H1 (cell line): ENCODE measurements at regions not wholly inside any gene's neighbourhood (a gene's known extent, or its start where the extent isn't known, plus 50 kb on each side); places are given as distances from the start of the nearest gene placed in this dataset.

ENCODE experiments used
- CTCF ChIA-PET: fragments of 300-600 bp; sonication (Branson Sonifier 250); formaldehyde crosslinking; loops from one replicate; lab custom pipeline; 2021; ENCODE audit not compliant: partially characterized antibody; lab: Charles Lee
- POLR2A ChIA-PET: fragments of 300-600 bp; sonication (Branson Sonifier 250); formaldehyde crosslinking; loops from one replicate; lab custom pipeline; 2021; ENCODE audit warnings: inconsistent platforms; ENCODE audit not compliant: partially characterized antibody; lab: Charles Lee
- DNase-seq, 2 experiments: peaks; one replicate each; pipeline versions ENCODE4 v3.0.0 to v3.0.0-alpha.2; 2010 to 2022; ENCODE audit warnings: low spot score in 2 of 2, low read depth in 1 of 2, mixed read lengths in 1 of 2
- FAIRE-seq: peaks from 2 replicates; lab custom pipeline; 2011; peaks lifted over from hg19 to GRCh38; lab: Jason Lieb, UNC
- H2AFZ ChIP-seq: 2 replicates; pipeline ENCODE4 v1.8.1; 2012; ENCODE audit warnings: low read length, inconsistent platforms
- H2AK5ac ChIP-seq: 2 replicates; pipeline ENCODE4 v1.6.1; 2013; ENCODE audit warnings: low read depth, low read length
- H2BK120ac ChIP-seq: replicated peaks from 2 replicates; pipeline ENCODE3; 2013; ENCODE audit warnings: low read depth, low read length, inconsistent platforms
- H2BK12ac ChIP-seq: 2 replicates; pipeline ENCODE4 v1.6.1; 2013; ENCODE audit warnings: low read depth, low read length
- H2BK15ac ChIP-seq: 2 replicates; pipeline ENCODE4 v1.6.1; 2013; ENCODE audit warnings: low read length
- H2BK20ac ChIP-seq: 2 replicates; pipeline ENCODE4 v1.6.1; 2013; ENCODE audit warnings: low read length
- H2BK5ac ChIP-seq: 2 replicates; pipeline ENCODE4 v1.6.1; 2013; ENCODE audit warnings: low read depth, low read length
- H3K14ac ChIP-seq: 2 replicates; pipeline ENCODE4 v1.6.1; 2013; ENCODE audit warnings: inconsistent platforms; ENCODE audit not compliant: insufficient read length
- H3K18ac ChIP-seq: 2 replicates; pipeline ENCODE4 v1.6.1; 2013; ENCODE audit warnings: low read length; ENCODE audit errors: extremely low read depth
- H3K23ac ChIP-seq: 2 replicates; pipeline ENCODE4 v1.6.1; 2013; ENCODE audit warnings: inconsistent platforms; ENCODE audit not compliant: insufficient read length
- H3K23me2 ChIP-seq: 2 replicates; pipeline ENCODE4 v1.6.1; 2013; ENCODE audit warnings: low read depth, low read length
- H3K27ac ChIP-seq: 2 replicates; pipeline ENCODE4 v1.6.1; 2011; ENCODE audit warnings: low read depth, low read length, inconsistent platforms
- H3K27me3 ChIP-seq, 4 experiments: replicated peaks in 1 of 4; 1 replicate in 1 of 4; 2 replicates in 3 of 4; pipeline versions ENCODE4 v1.6.1 to v1.8.1; 2011 to 2013; ENCODE audit warnings: low read length in 3 of 4, mild to moderate bottlenecking in 3 of 4, inconsistent platforms in 2 of 4, mixed read lengths in 2 of 4, moderate library complexity in 1 of 4; ENCODE audit not compliant: control insufficient read depth in 3 of 4, insufficient read depth in 3 of 4; ENCODE audit errors: extremely low read depth in 1 of 4
- H3K36me3 ChIP-seq, 4 experiments: 2 replicates each; pipeline versions ENCODE4 v1.6.1 to v1.8.1; 2011 to 2013; ENCODE audit warnings: mild to moderate bottlenecking in 4 of 4, low read length in 3 of 4, moderate library complexity in 2 of 4, control low read depth in 1 of 4, inconsistent platforms in 1 of 4; ENCODE audit not compliant: insufficient read depth in 4 of 4, control insufficient read depth in 2 of 4
- H3K4ac ChIP-seq: replicated peaks from 2 replicates; pipeline ENCODE3; 2013; ENCODE audit warnings: low read length, low read depth, mixed read lengths, inconsistent platforms; ENCODE audit not compliant: insufficient read length
- H3K4me1 ChIP-seq, 4 experiments: replicated peaks in 1 of 4; 1 replicate in 1 of 4; 2 replicates in 3 of 4; pipeline versions ENCODE4 v1.6.1 to v1.8.1; 2011 to 2013; ENCODE audit warnings: low read length in 3 of 4, inconsistent platforms in 2 of 4, mixed read lengths in 1 of 4; ENCODE audit not compliant: insufficient read depth in 4 of 4, control insufficient read depth in 3 of 4
- H3K4me2 ChIP-seq, 2 experiments: 2 replicates each; pipeline versions ENCODE4 v1.6.1 to v1.8.1; 2011 to 2013; ENCODE audit warnings: low read depth in 2 of 2, low read length in 2 of 2, control low read depth in 1 of 2, inconsistent platforms in 1 of 2, mild to moderate bottlenecking in 1 of 2; ENCODE audit not compliant: insufficient read depth in 1 of 2
- H3K4me3 ChIP-seq, 4 experiments: fragments of 200-600, 300-600 bp in 1 of 4; sonication (generic), shearing (Covaris generic), sonication (Bioruptor Twin) in 1 of 4; 2 replicates each; pipeline versions ENCODE4 v1.5.1 to v1.8.1; 2011 to 2016; ENCODE audit warnings: low read length in 4 of 4, low read depth in 3 of 4, control low read depth in 2 of 4, inconsistent platforms in 2 of 4, mild to moderate bottlenecking in 2 of 4, mixed read lengths in 1 of 4, moderate library complexity in 1 of 4; ENCODE audit not compliant: insufficient read depth in 2 of 4; ENCODE audit errors: extremely low read depth in 1 of 4
- H3K56ac ChIP-seq: replicated peaks from 2 replicates; pipeline ENCODE3; 2013; ENCODE audit warnings: low read depth, mild to moderate bottlenecking, mixed read lengths, low read length, inconsistent platforms; ENCODE audit not compliant: insufficient read length
- H3K79me1 ChIP-seq: 2 replicates; pipeline ENCODE4 v1.6.1; 2013; ENCODE audit warnings: low read depth, low read length, control low read depth
- H3K79me2 ChIP-seq, 2 experiments: 2 replicates each; pipeline versions ENCODE4 v1.6.1 to v1.8.1; 2012 to 2013; ENCODE audit warnings: low read length in 2 of 2, mild to moderate bottlenecking in 2 of 2, inconsistent platforms in 1 of 2; ENCODE audit not compliant: insufficient read depth in 2 of 2, control insufficient read depth in 1 of 2
- H3K9ac ChIP-seq, 4 experiments: replicated peaks in 1 of 4; 1 replicate in 1 of 4; 2 replicates in 3 of 4; pipeline versions ENCODE4 v1.6.1 to v1.8.1; 2011 to 2013; ENCODE audit warnings: low read depth in 3 of 4, low read length in 3 of 4, control low read depth in 2 of 4, mild to moderate bottlenecking in 2 of 4, moderate library complexity in 2 of 4, inconsistent platforms in 1 of 4; ENCODE audit errors: extremely low read depth in 1 of 4
- H3K9me3 ChIP-seq, 2 experiments: 2 replicates each; pipeline versions ENCODE4 v1.6.1 to v1.8.1; 2012 to 2013; ENCODE audit warnings: mild to moderate bottlenecking in 2 of 2, moderate library complexity in 2 of 2, control low read depth in 1 of 2, inconsistent platforms in 1 of 2, low read depth in 1 of 2, low read length in 1 of 2, mixed read lengths in 1 of 2; ENCODE audit not compliant: insufficient read depth in 2 of 2
- H4K20me1 ChIP-seq, 2 experiments: replicated peaks in 1 of 2; 2 replicates each; pipeline versions ENCODE3 to v1.8.1; 2011 to 2013; ENCODE audit warnings: inconsistent platforms in 2 of 2, low read length in 2 of 2, mild to moderate bottlenecking in 1 of 2; ENCODE audit not compliant: insufficient read depth in 2 of 2, control insufficient read depth in 1 of 2
- H4K5ac ChIP-seq: 2 replicates; pipeline ENCODE4 v1.6.1; 2013; ENCODE audit warnings: low read length, low read depth, mixed read lengths, inconsistent platforms; ENCODE audit not compliant: insufficient read length
- H4K8ac ChIP-seq: 2 replicates; pipeline ENCODE4 v1.8.0; 2013; ENCODE audit warnings: mild to moderate bottlenecking, moderate library complexity, low read length, inconsistent platforms; ENCODE audit not compliant: insufficient read depth; ENCODE audit errors: extremely low read depth
- H4K91ac ChIP-seq: replicated peaks from 2 replicates; pipeline ENCODE3; 2013; ENCODE audit warnings: low read length, mixed read lengths, inconsistent platforms; ENCODE audit not compliant: insufficient read length
- ATF2 ChIP-seq: IDR thresholded peaks from 2 replicates; pipeline ENCODE4 v1.6.1; 2012; ENCODE audit warnings: low read length, inconsistent platforms
- CHD1 ChIP-seq: IDR thresholded peaks from 2 replicates; pipeline ENCODE4 v1.6.1; 2012; ENCODE audit warnings: low read depth, low read length, improper control_type of control experiment
- MAFK ChIP-seq: IDR thresholded peaks from 2 replicates; pipeline ENCODE4 v1.6.1; 2012; ENCODE audit warnings: low read depth, mild to moderate bottlenecking, improper control_type of control experiment, low read length
- NRF1 ChIP-seq: IDR thresholded peaks from 2 replicates; pipeline ENCODE4 v1.6.1; 2011; ENCODE audit warnings: mild to moderate bottlenecking, low read depth, low read length, improper control_type of control experiment
- SP1 ChIP-seq: IDR thresholded peaks from 2 replicates; pipeline ENCODE4 v1.6.1; 2011; ENCODE audit warnings: low read depth, low read length
- WGBS, 2 experiments: shearing (Covaris generic) in 1 of 2; methylation state at CpG; one replicate each; pipeline versions ENCODE4 v1.1.6 to v1.1.7; 2013 to 2015; ENCODE audit warnings: low lambda C conversion rate in 2 of 2, mixed read lengths in 2 of 2, inconsistent platforms in 1 of 2, low coverage in 1 of 2, missing lambda C conversion rate in 1 of 2; ENCODE audit not compliant: insufficient replicate concordance in 2 of 2, insufficient coverage in 1 of 2, insufficient read length in 1 of 2; ENCODE audit errors: extremely low coverage in 1 of 2, missing lambda C conversion rate in 1 of 2; 5-methylcytosine and 5-hydroxymethylcytosine counted together

GRCh38 chr6:88499436-88499835 lies 333.3 kb upstream of the CNR1 start:
- Histone ChIP-seq H2AK5ac (no peak overlapping the region), H3K56ac (no peak overlapping the region), H2BK20ac (no peak overlapping the region), H3K79me1 (no peaks in the 10 kb centered on the region), H3K4ac (no peak overlapping the region), H2AFZ (no peak overlapping the region), H4K20me1 (no peaks in the 10 kb centered on the region), H3K27me3 (no peaks in the 10 kb centered on the region), H3K9ac (no peak overlapping the region), H4K91ac (no peak overlapping the region), H2BK120ac (no peak overlapping the region), H3K4me2 (no peak overlapping the region), H3K27ac (no peak overlapping the region), H2BK15ac (no peak overlapping the region), H3K14ac (no peak overlapping the region), H3K18ac (no peak overlapping the region), H3K23me2 (no peaks in the 10 kb centered on the region), H2BK5ac (no peak overlapping the region), H3K79me2 (no peaks in the 10 kb centered on the region), H3K36me3 (no peaks in the 10 kb centered on the region; a peak in 1 of 8 replicates), H3K4me3 (no peak overlapping the region), H3K23ac (no peak overlapping the region), H2BK12ac (no peak overlapping the region), H3K4me1 (no peaks in the 10 kb centered on the region), H4K5ac (no peak overlapping the region), H4K8ac (no peak overlapping the region), H3K9me3 (no peaks in the 10 kb centered on the region)
- 86% methylated on average over 3 of the region's 3 CpGs; no CpG with 5 or more reads in 1 of the 2 experiments for WGBS, 2 experiments
- FAIRE-seq = no peak
- POLR2A ChIA-PET = no interaction called here
- no peak for DNase-seq
- CTCF ChIA-PET = no interaction called here
- no peak for TF ChIP-seq CHD1
- no peak for TF ChIP-seq ATF2
- TF ChIP-seq MAFK = no peak
- no peak for TF ChIP-seq SP1
- TF ChIP-seq NRF1 = no peak
